GM18526 (cell line): ENCODE measurements at regions not wholly inside any gene's neighbourhood (a gene's known extent, or its start where the extent isn't known, plus 50 kb on each side); places are given as distances from the start of the nearest gene placed in this dataset.

Experiments
- POLR2A ChIP-seq: IDR thresholded peaks from 3 replicates; pipeline ENCODE4 v1.6.1; 2011; ENCODE audit not compliant: insufficient read length; ENCODE audit errors: extremely low read depth

DNA sequence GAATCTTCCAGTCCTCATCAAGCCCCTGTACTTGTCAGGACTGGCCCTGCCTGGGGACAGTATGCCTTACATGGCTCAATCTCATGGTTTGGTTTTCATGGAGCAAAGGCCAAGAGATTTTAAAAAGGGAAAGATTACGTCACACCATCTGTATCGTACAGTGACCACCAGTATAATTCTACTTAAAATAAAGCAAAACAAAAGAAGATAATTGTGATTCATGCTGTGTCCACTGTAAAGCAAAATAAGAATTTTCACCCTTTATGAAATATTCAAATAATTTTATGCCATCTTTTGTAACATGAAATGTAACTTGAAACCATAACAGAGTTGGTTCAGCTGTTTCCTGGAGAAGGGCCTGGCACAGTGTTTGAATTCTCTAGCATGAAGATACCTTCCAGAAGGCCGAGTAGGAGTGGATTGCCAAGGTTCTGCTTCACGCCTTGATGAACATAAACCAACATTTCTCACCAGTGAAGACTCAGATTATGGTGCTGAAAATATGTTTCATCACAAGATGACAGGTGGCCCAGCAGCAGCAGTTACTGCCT is 486.5 kb downstream of the RFPL4B start:
- no peak for TF ChIP-seq POLR2A

GRCh38 chr6:112835078-112835477 is 487.9 kb downstream of the RFPL4B start:
- TF ChIP-seq POLR2A = no peak

- no peak for TF ChIP-seq POLR2A
Measured at GRCh38 chr6:112839525-112839961, 492.4 kb downstream of the RFPL4B start.

GRCh38 chr6:112841553-112842329 is 494.6 kb downstream of the RFPL4B start:
- TF ChIP-seq POLR2A = no peak

- TF ChIP-seq POLR2A = no peak
Measured at GRCh38 chr6:112842330-112842685, 495.2 kb downstream of the RFPL4B start.

GRCh38 chr6:112846681-112847080 is 499.6 kb downstream of the RFPL4B start:
- TF ChIP-seq POLR2A = no peak

GRCh38 chr6:112851146-112851545 is 504.0 kb downstream of the RFPL4B start:
- TF ChIP-seq POLR2A = no peak

- TF ChIP-seq POLR2A = no peak
Measured at GRCh38 chr6:112853162-112853561, 506.0 kb downstream of the RFPL4B start.

DNA sequence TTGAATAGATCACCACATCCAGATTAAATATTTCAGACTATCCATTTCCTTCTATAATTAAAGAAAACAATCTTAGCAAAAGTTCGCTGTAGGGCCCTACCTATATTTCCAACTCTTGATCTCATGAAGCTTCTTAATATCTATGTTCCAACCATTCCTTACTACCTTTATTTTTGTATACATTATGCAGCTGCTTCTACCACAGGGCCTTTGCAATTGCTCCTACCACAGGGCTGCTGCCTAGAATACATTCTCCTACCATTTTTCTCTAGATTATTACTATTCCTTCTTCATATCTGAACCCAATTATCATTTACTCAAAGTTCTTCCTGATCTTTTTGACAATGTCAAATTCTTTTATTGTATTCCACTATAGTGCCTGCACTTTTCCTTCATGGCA is 516.6 kb downstream of the RFPL4B start:
- no peak for TF ChIP-seq POLR2A

DNA sequence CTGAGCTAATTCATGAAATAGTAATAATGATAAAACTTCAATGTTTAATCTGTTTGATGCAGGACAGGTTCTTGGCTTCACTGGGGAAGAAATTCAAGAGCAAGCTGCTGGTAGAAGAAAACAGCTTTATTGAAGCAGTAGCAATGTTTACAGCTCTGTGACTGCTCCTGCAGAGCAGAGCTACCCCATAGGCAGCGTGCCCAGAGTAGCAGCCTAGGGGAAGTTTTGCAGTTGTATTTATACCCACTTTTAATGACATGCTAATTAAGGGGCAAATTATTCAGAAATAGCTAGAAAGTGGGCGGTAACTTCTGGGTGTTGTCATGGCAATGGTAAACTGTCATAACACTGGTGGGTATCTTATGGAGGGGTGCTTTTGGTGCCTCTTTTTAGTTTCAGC is 518.0 kb downstream of the RFPL4B start:
- TF ChIP-seq POLR2A = no peak

DNA sequence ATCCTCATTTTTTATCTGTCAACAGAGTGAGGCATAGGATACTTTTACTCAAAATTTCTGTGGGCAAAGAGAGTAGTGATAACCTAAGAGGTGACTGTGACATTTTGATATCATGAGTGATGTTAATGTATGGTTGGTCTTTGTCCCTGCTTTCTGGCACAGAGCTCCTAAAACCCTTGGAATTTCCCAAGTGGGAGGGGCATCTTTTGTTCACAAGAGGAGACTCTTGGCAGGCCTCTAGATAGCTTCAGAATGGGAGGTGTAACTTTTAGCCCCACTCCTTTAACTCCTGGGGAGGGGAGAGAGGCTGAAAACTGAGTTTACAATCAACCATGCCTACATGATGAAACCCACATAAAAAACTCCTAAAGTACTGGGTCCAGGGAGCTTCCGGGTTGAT is 527.8 kb downstream of the RFPL4B start:
- TF ChIP-seq POLR2A = no peak

DNA sequence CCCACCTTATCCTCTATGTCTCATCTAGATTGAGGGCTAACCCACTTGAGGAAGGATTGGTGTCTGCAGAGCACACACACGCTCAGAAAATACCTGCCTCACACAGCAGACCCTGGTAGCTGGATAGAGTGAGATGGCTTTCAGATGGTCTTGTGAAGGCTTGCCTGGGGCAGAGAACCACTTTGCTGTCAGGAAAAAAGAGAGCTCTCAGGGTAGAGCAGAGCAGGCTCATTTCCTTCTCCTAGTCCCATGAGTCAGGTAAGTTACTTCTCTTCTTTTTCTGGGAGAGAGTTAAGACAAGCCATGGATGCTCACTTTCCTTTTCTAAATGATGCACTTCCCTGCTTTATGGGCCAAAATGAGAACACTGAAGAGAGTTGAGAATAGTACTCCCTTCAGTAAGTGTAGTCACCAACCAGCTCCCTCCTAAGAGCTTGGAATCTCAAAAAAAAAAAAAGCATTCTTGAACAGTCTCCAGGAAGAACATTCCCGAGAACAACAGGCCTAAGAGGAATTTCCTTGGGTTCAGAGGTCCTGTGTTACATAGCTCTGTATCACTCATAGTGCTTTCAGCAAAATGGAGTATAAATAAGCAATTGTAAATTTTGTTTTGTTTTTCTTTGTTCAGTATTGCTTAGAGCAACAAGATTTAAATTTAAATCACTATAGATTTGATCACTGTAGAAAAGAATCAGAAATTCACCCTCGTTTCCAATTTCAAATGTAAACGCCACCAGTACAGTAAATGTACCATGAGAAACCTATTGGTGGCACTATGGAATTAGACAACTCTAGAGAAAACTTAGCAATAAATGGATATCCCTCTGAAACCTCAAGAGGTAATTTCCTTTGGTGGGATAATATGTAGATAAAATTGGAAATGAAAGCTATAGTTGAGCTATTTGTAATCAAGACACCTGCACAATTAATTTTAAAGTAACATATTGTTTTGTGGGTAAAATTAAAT is 530.3 kb downstream of the RFPL4B start:
- TF ChIP-seq POLR2A = no peak

DNA sequence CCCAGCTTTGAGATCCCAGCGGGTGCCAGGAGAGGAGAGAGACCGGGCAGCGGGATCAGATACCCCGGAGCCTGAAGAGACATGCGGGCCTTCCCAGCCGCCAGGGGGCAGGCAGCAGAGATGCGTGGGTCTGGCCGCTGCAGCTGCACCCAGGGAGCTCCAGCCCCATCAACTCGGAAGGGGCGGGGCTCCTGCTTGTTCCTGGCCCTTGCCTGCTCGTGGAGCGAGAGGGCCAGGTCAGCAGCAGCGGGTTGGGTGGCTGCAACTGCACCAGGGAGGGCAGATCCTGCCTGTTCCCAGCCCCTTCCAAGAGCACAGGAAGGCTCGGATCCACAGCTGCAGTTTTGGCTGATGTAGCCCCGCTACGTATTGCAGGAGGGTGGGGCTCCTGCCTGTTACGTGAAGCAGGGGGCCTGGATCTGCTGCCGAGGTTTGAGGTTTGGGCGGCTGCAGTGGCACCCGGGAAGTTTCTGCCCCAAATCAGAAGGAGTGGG is 532.8 kb downstream of the RFPL4B start:
- no peak for TF ChIP-seq POLR2A

- no peak for TF ChIP-seq POLR2A
Measured at GRCh38 chr6:112881027-112881426, 533.9 kb downstream of the RFPL4B start.

DNA sequence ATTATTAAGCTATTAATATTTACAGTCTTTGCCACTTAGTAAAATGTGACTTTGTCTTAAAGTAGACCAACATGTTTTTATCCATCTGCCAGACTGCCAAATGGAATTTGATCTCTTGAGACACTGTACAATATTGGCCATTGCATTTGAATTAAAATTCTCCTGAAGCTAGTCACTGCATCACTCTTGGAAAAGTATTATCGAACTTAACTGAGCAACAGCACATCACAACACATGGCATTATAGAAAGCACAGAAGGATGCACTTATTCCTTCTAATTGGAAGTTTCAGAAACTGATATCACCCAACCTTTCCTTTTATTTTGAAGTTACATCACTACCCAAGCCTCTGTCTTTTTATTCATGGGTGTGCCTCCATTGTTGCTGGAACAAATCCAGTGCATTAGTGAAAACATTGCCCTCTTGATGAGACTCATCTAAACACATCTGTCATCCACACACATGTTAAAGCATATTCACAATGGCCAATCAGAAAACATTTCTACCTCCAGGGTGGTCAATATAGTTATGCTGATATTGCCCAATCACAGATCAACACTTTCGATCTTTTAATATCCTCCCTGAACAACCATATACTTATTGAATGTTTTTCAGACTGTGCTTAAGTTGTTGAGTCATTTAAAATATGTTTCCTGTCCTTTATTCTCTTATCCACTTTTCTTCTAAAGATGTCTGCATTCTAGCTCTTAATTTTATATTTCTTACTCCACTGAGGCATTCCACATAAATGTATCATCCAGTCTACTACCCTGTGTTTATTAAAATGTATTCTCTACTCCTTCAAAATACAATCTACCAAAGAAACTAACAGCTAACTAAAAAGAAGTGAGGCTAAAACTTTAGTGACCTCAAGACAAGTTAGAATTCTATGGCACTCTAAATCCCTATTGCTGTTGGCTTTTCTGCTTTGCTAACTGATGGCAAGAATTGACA is 535.0 kb downstream of the RFPL4B start:
- no peak for TF ChIP-seq POLR2A

DNA sequence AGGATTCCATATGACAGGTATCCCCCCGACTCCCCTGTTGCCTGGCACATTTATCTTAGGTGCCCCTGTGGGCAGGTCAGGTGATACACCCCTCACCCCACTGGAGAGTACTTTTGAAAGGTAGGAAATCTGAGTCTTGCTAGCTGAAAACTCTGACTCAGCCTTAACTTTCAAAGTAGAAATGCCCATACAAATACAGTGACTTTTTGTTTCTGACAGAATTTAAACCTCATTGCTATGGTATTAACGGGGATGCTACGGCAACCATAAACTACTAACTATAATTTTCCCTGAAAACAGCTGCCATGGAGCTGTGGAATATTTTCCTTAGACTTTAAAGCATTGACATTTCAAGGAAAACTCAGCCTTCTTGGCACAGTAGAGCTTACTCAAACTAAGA is 536.0 kb downstream of the RFPL4B start:
- no peak for TF ChIP-seq POLR2A
